ENCODE measurements at regions not wholly inside any gene's neighbourhood (a gene's known extent, or its start where the extent isn't known, plus 50 kb on each side); places are given as distances from the start of the nearest gene placed in this dataset.

DNA sequence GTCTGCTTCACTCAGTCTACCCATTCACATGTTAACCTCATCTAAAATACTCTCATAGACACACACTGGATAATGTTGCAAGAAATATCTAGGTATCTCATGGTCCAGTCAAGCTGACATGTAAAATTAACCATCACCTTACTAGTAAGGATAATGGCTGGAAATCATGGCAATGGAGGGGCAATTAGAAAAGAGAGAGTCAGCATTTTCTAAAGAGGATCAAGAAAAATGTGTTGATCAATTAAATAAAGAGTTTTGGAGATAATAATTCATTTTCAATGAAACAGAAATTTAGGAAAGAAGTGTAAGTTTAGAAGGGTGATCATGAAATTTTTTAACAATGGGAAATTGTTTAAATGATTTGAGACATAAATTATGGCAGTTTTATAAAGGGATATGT is 1914.1 kb upstream of the IGFBP7 start:
- H3K79me2 ChIP-seq (ENCODE audit: control insufficient read depth, insufficient read depth, low read length) = no peaks in the 10 kb centered on the region
- no peak for DNase-seq
- no peak overlapping the region for H2BK15ac ChIP-seq (replicated peaks; ENCODE audit: low read depth)
- no peak overlapping the region for H3K9ac ChIP-seq (ENCODE audit: low read length)
- H3K4me1 ChIP-seq (ENCODE audit: control insufficient read depth, low read depth, low read length) = no peaks in the 10 kb centered on the region
- H3K27ac ChIP-seq (ENCODE audit: low read depth, low read length) = no peak overlapping the region
- H3K36me3 ChIP-seq (ENCODE audit: control insufficient read depth, insufficient read depth, low read length) = no peaks in the 10 kb centered on the region
- H3K18ac ChIP-seq (ENCODE audit: low read length) = no peak overlapping the region
- no peak overlapping the region for H3K56ac ChIP-seq (ENCODE audit: low read length)
- H2BK5ac ChIP-seq (ENCODE audit: low read length) = no peak overlapping the region
- no peak overlapping the region for H3K4me2 ChIP-seq (ENCODE audit: low read length)
- H3K23ac ChIP-seq (ENCODE audit: low read length) = no peak overlapping the region
- H3K79me1 ChIP-seq (ENCODE audit: low read length) = no peaks in the 10 kb centered on the region
- H3K4me3 ChIP-seq (ENCODE audit: low read length) = no peak overlapping the region
- no peaks in the 10 kb centered on the region for H3K27me3 ChIP-seq (ENCODE audit: insufficient read depth, low read length, poor library complexity)
- H3K4ac ChIP-seq (ENCODE audit: low read depth, low read length) = no peak overlapping the region
- no peak overlapping the region for H4K8ac ChIP-seq (ENCODE audit: low read depth, low read length)
- H4K5ac ChIP-seq (ENCODE audit: low read length) = no peak overlapping the region
- no peak overlapping the region for H2AK5ac ChIP-seq (ENCODE audit: low read length)
- no peak overlapping the region for H2BK120ac ChIP-seq (ENCODE audit: low read depth, low read length)

GRCh38 chr4:59037812-59038211 is 1927.6 kb upstream of the IGFBP7 start:
- no peaks in the 10 kb centered on the region for H3K36me3 ChIP-seq (ENCODE audit: control insufficient read depth, insufficient read depth, low read length)
- no peak overlapping the region for H2BK15ac ChIP-seq (replicated peaks; ENCODE audit: low read depth)

GRCh38 chr4:59039046-59039445 is 1928.9 kb upstream of the IGFBP7 start:
- Histone ChIP-seq H3K79me2 (ENCODE audit: control insufficient read depth, insufficient read depth, low read length) (no peaks in the 10 kb centered on the region), H3K18ac (ENCODE audit: low read length) (no peak overlapping the region), H3K79me1 (ENCODE audit: low read length) (no peaks in the 10 kb centered on the region), H3K23ac (ENCODE audit: low read length) (no peak overlapping the region), H3K9ac (ENCODE audit: low read length) (no peak overlapping the region), H3K27ac (ENCODE audit: low read depth, low read length) (no peak overlapping the region), H2BK120ac (ENCODE audit: low read depth, low read length) (no peak overlapping the region), H4K5ac (ENCODE audit: low read length) (no peak overlapping the region), H3K36me3 (ENCODE audit: control insufficient read depth, insufficient read depth, low read length) (no peaks in the 10 kb centered on the region), H3K4ac (ENCODE audit: low read depth, low read length) (no peak overlapping the region), H3K27me3 (ENCODE audit: insufficient read depth, low read length, poor library complexity) (no peaks in the 10 kb centered on the region), H3K56ac (ENCODE audit: low read length) (no peak overlapping the region), H2BK15ac (replicated peaks; ENCODE audit: low read depth) (no peak overlapping the region), H2BK5ac (ENCODE audit: low read length) (no peak overlapping the region), H2AK5ac (ENCODE audit: low read length) (no peak overlapping the region), H4K8ac (ENCODE audit: low read depth, low read length) (no peak overlapping the region), H3K4me2 (ENCODE audit: low read length) (no peak overlapping the region), H3K4me3 (ENCODE audit: low read length) (no peak overlapping the region), H3K4me1 (ENCODE audit: control insufficient read depth, low read depth, low read length) (no peaks in the 10 kb centered on the region)
- no peak for DNase-seq
- WGBS (ENCODE audit: extremely low coverage, insufficient coverage, low lambda C conversion rate) = no CpG with 5 or more reads among the region's 6 CpGs

More at GRCh38 chr4:59037812-59038211, 1927.6 kb upstream of the IGFBP7 start:
- no peaks in the 10 kb centered on the region for H3K79me1 ChIP-seq (ENCODE audit: low read length)
- no peaks in the 10 kb centered on the region for H3K4me1 ChIP-seq (ENCODE audit: control insufficient read depth, low read depth, low read length)
- H3K4me3 ChIP-seq (ENCODE audit: low read length) = no peak overlapping the region
- H2BK5ac ChIP-seq (ENCODE audit: low read length) = no peak overlapping the region
- no peaks in the 10 kb centered on the region for H3K27me3 ChIP-seq (ENCODE audit: insufficient read depth, low read length, poor library complexity)
- H3K23ac ChIP-seq (ENCODE audit: low read length) = no peak overlapping the region
- WGBS (ENCODE audit: extremely low coverage, insufficient coverage, low lambda C conversion rate) = no CpG with 5 or more reads among the region's 1 CpG
- H3K56ac ChIP-seq (ENCODE audit: low read length) = no peak overlapping the region
- no peak overlapping the region for H3K4ac ChIP-seq (ENCODE audit: low read depth, low read length)
- no peak overlapping the region for H4K8ac ChIP-seq (ENCODE audit: low read depth, low read length)
- H3K4me2 ChIP-seq (ENCODE audit: low read length) = no peak overlapping the region
- no peaks in the 10 kb centered on the region for H3K79me2 ChIP-seq (ENCODE audit: control insufficient read depth, insufficient read depth, low read length)
- no peak overlapping the region for H3K27ac ChIP-seq (ENCODE audit: low read depth, low read length)
- no peak overlapping the region for H2AK5ac ChIP-seq (ENCODE audit: low read length)
- H3K18ac ChIP-seq (ENCODE audit: low read length) = no peak overlapping the region
- no peak overlapping the region for H2BK120ac ChIP-seq (ENCODE audit: low read depth, low read length)
- no peak overlapping the region for H4K5ac ChIP-seq (ENCODE audit: low read length)
- no peak for DNase-seq
- no peak overlapping the region for H3K9ac ChIP-seq (ENCODE audit: low read length)

DNA sequence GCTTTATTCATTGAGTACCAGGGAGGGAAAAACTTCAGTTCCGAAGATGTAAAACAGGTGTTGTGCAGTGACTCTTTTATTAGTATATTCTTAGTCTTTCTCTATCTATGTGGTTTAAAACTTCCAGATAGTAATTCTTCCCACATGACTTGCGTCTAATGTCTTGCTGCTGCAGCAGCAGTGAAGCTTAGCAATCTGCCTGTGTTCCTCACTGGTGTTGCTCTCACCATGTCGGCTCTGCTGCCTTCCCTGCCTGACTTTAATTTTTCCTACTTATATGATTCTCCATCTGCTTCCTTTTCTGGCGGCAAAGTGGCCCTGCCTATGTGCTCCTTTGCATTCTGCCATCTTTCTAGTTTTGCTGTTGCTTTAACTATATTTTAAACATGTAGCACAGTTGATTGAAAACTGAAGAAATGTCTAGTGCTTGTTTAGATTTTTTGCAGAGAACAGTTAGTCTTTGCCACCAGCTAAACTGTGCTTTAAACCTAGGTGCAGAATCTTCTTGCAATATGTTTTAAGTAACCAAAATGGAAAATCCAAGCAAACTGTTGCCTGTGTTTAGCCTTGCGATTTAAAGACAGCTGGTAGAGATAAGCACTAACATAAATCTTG is 1934.2 kb upstream of the IGFBP7 start:
- no CpG with 5 or more reads among the region's 5 CpGs for WGBS (ENCODE audit: extremely low coverage, insufficient coverage, low lambda C conversion rate)
- no peaks in the 10 kb centered on the region for H3K79me2 ChIP-seq (ENCODE audit: control insufficient read depth, insufficient read depth, low read length)
- no peak overlapping the region for H3K4me2 ChIP-seq (ENCODE audit: low read length)
- H3K56ac ChIP-seq (ENCODE audit: low read length) = no peak overlapping the region
- no peaks in the 10 kb centered on the region for H3K4me1 ChIP-seq (ENCODE audit: control insufficient read depth, low read depth, low read length)
- no peak overlapping the region for H2BK120ac ChIP-seq (ENCODE audit: low read depth, low read length)
- no peak overlapping the region for H3K9ac ChIP-seq (ENCODE audit: low read length)
- no peak overlapping the region for H3K18ac ChIP-seq (ENCODE audit: low read length)
- H2BK15ac ChIP-seq (replicated peaks; ENCODE audit: low read depth) = no peak overlapping the region
- H3K79me1 ChIP-seq (ENCODE audit: low read length) = no peaks in the 10 kb centered on the region
- H4K8ac ChIP-seq (ENCODE audit: low read depth, low read length) = no peak overlapping the region
- DNase-seq = no peak
- H2BK5ac ChIP-seq (ENCODE audit: low read length) = no peak overlapping the region
- H3K27me3 ChIP-seq (ENCODE audit: insufficient read depth, low read length, poor library complexity) = no peaks in the 10 kb centered on the region
- H3K27ac ChIP-seq (ENCODE audit: low read depth, low read length) = no peak overlapping the region
- H3K4me3 ChIP-seq (ENCODE audit: low read length) = no peak overlapping the region
- no peak overlapping the region for H3K23ac ChIP-seq (ENCODE audit: low read length)
- no peak overlapping the region for H2AK5ac ChIP-seq (ENCODE audit: low read length)
- H3K36me3 ChIP-seq (ENCODE audit: control insufficient read depth, insufficient read depth, low read length) = no peaks in the 10 kb centered on the region
- no peak overlapping the region for H4K5ac ChIP-seq (ENCODE audit: low read length)
- no peak overlapping the region for H3K4ac ChIP-seq (ENCODE audit: low read depth, low read length)

- Histone ChIP-seq H2AK5ac (ENCODE audit: low read length) (no peak overlapping the region), H4K8ac (ENCODE audit: low read depth, low read length) (no peak overlapping the region), H3K9ac (ENCODE audit: low read length) (no peak overlapping the region), H3K27ac (ENCODE audit: low read depth, low read length) (no peak overlapping the region), H3K4ac (ENCODE audit: low read depth, low read length) (no peak overlapping the region), H3K4me2 (ENCODE audit: low read length) (no peak overlapping the region), H3K27me3 (ENCODE audit: insufficient read depth, low read length, poor library complexity) (no peaks in the 10 kb centered on the region), H3K56ac (ENCODE audit: low read length) (no peak overlapping the region), H2BK15ac (replicated peaks; ENCODE audit: low read depth) (no peak overlapping the region), H3K36me3 (ENCODE audit: control insufficient read depth, insufficient read depth, low read length) (no peaks in the 10 kb centered on the region), H4K5ac (ENCODE audit: low read length) (no peak overlapping the region), H2BK120ac (ENCODE audit: low read depth, low read length) (no peak overlapping the region), H3K23ac (ENCODE audit: low read length) (no peak overlapping the region), H3K79me1 (ENCODE audit: low read length) (no peaks in the 10 kb centered on the region), H3K79me2 (ENCODE audit: control insufficient read depth, insufficient read depth, low read length) (no peaks in the 10 kb centered on the region), H3K4me1 (ENCODE audit: control insufficient read depth, low read depth, low read length) (no peaks in the 10 kb centered on the region), H3K4me3 (ENCODE audit: low read length) (no peak overlapping the region), H3K18ac (ENCODE audit: low read length) (no peak overlapping the region), H2BK5ac (ENCODE audit: low read length) (no peak overlapping the region)
- no CpG with 5 or more reads among the region's 1 CpG for WGBS (ENCODE audit: extremely low coverage, insufficient coverage, low lambda C conversion rate)
- no peak for DNase-seq
Observed at GRCh38 chr4:59054086-59054485, 1943.9 kb upstream of the IGFBP7 start.

- H3K27ac ChIP-seq (ENCODE audit: low read depth, low read length) = no peak overlapping the region
- no peak overlapping the region for H2AK5ac ChIP-seq (ENCODE audit: low read length)
- H3K9ac ChIP-seq (ENCODE audit: low read length) = no peak overlapping the region
- no peaks in the 10 kb centered on the region for H3K79me2 ChIP-seq (ENCODE audit: control insufficient read depth, insufficient read depth, low read length)
- H4K8ac ChIP-seq (ENCODE audit: low read depth, low read length) = no peak overlapping the region
- H2BK15ac ChIP-seq (replicated peaks; ENCODE audit: low read depth) = no peak overlapping the region
- H3K4me2 ChIP-seq (ENCODE audit: low read length) = no peak overlapping the region
- no peak overlapping the region for H3K18ac ChIP-seq (ENCODE audit: low read length)
- no peak for DNase-seq
- H3K4me3 ChIP-seq (ENCODE audit: low read length) = no peak overlapping the region
- H3K4me1 ChIP-seq (ENCODE audit: control insufficient read depth, low read depth, low read length) = no peaks in the 10 kb centered on the region
- H3K4ac ChIP-seq (ENCODE audit: low read depth, low read length) = no peak overlapping the region
- H2BK5ac ChIP-seq (ENCODE audit: low read length) = no peak overlapping the region
- no peaks in the 10 kb centered on the region for H3K79me1 ChIP-seq (ENCODE audit: low read length)
- no peak overlapping the region for H2BK120ac ChIP-seq (ENCODE audit: low read depth, low read length)
- no peak overlapping the region for H4K5ac ChIP-seq (ENCODE audit: low read length)
- WGBS (ENCODE audit: extremely low coverage, insufficient coverage, low lambda C conversion rate) = no CpG with 5 or more reads among the region's 2 CpGs
- no peak overlapping the region for H3K23ac ChIP-seq (ENCODE audit: low read length)
- H3K27me3 ChIP-seq (ENCODE audit: insufficient read depth, low read length, poor library complexity) = no peaks in the 10 kb centered on the region
- no peak overlapping the region for H3K56ac ChIP-seq (ENCODE audit: low read length)
- H3K36me3 ChIP-seq (ENCODE audit: control insufficient read depth, insufficient read depth, low read length) = no peaks in the 10 kb centered on the region
Observed at GRCh38 chr4:59057804-59058203, 1947.6 kb upstream of the IGFBP7 start.

All from mesendoderm (in vitro differentiated cells).